ENCODE measurements at regions not wholly inside any gene's neighbourhood (a gene's known extent, or its start where the extent isn't known, plus 50 kb on each side); places are given as distances from the start of the nearest gene placed in this dataset.

DNA sequence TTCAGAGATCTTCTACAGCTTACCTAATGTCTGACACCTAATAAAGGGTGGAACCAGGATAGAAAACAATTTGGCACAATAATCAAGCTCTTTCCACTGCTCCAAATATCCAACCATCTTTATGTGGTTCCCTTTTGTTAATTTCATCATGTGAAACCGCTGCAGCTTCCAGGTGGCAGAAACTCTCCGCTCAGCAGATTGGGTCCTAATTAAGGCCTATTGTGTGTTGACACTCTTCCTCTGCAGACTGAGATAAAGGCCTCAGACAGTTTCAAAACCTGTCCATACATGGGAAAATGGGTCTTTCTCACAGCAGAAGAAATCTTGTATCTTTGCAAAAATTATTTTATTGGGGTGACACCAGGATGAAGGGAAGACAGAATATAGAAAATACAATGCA lies 1002.4 kb upstream of the SEMA6D start:
- no peak for TF ChIP-seq TAF1 (IDR thresholded peaks at IDR 0.05; ENCODE audit: borderline replicate concordance, insufficient read depth, low read length)
- TF ChIP-seq POLR2AphosphoS5 (IDR thresholded peaks at IDR 0.05; ENCODE audit: low read depth, low read length) = no peak
- TF ChIP-seq, protein P1, sequence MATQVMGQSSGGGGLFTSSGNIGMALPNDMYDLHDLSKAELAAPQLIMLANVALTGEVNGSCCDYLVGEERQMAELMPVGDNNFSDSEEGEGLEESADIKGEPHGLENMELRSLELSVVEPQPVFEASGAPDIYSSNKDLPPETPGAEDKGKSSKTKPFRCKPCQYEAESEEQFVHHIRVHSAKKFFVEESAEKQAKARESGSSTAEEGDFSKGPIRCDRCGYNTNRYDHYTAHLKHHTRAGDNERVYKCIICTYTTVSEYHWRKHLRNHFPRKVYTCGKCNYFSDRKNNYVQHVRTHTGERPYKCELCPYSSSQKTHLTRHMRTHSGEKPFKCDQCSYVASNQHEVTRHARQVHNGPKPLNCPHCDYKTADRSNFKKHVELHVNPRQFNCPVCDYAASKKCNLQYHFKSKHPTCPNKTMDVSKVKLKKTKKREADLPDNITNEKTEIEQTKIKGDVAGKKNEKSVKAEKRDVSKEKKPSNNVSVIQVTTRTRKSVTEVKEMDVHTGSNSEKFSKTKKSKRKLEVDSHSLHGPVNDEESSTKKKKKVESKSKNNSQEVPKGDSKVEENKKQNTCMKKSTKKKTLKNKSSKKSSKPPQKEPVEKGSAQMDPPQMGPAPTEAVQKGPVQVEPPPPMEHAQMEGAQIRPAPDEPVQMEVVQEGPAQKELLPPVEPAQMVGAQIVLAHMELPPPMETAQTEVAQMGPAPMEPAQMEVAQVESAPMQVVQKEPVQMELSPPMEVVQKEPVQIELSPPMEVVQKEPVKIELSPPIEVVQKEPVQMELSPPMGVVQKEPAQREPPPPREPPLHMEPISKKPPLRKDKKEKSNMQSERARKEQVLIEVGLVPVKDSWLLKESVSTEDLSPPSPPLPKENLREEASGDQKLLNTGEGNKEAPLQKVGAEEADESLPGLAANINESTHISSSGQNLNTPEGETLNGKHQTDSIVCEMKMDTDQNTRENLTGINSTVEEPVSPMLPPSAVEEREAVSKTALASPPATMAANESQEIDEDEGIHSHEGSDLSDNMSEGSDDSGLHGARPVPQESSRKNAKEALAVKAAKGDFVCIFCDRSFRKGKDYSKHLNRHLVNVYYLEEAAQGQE (IDR thresholded peaks at IDR 0.05; ENCODE audit: insufficient read depth in 1 of 2, low read depth in 2 of 2, low read length in 2 of 2) = no peak
